ENCODE measurements at regions not wholly inside any gene's neighbourhood (a gene's known extent, or its start where the extent isn't known, plus 50 kb on each side); places are given as distances from the start of the nearest gene placed in this dataset.

- CTCF ChIA-PET = interaction anchor here (1.1 to 1.8 kb wide), 3 partner anchors 11 to 159 kb away, joined by 3 to 4 read pairs (median 4); no protein-coding TSS in a partner anchor
- POLR2A ChIA-PET = no interaction called here
- DNase-seq (ENCODE audit: extremely low spot score) = no peak
- TF ChIP-seq CTCF (IDR thresholded peaks at IDR 0.05; ENCODE audit: control extremely low read depth, extremely low read depth, low read depth, missing control alignments) = no peak
Observed at GRCh38 chr4:166680796-166681195, 553.5 kb downstream of the SPOCK3 start.

DNA sequence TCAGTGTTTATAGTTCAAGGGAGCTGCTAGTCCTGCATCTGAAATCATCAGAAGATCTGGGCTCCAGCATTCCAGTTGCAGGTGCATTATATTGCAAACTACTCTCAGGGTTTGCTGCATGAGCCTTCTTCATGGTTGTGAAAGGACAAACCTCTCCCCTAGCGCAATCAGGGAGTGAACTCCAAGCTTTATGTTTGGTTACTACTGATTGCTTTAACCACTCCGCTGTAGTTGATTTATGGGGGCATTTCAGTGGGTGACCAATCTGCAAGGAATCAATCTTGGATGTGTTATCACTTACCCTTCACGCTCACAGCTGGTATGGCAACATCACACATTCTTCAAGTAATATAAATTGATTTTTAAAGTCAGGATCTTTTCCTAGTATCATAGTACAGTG lies 552.1 kb downstream of the SPOCK3 start:
- no peak for DNase-seq (ENCODE audit: extremely low spot score)
- POLR2A ChIA-PET = no interaction called here
- CTCF ChIA-PET = interaction anchor here (0.7 to 1.7 kb wide), 5 partner anchors 9 to 184 kb away, joined by 3 to 4 read pairs (median 3); no protein-coding TSS in a partner anchor

More for the DNA sequence above, 552.1 kb downstream of the SPOCK3 start:
- TF ChIP-seq CTCF (IDR thresholded peaks at IDR 0.05; ENCODE audit: control extremely low read depth, extremely low read depth, low read depth, missing control alignments) = no peak

Data from GM10248 (cell line).